Loucy (cell line): ENCODE measurements at regions not wholly inside any gene's neighbourhood (a gene's known extent, or its start where the extent isn't known, plus 50 kb on each side); places are given as distances from the start of the nearest gene placed in this dataset.

Source experiments
- H2AFZ ChIP-seq: fragments of 200-600 bp; sonication (generic); 2 replicates; pipeline ENCODE4 v1.6.0; 2016; ENCODE audit warnings: antibody characterized with exemption, mild to moderate bottlenecking, low read length, moderate library complexity
- H3F3A ChIP-seq: fragments of 200-600 bp; 2 replicates; pipeline ENCODE4 v1.6.0; 2016; ENCODE audit warnings: antibody characterized with exemption, low read depth, mild to moderate bottlenecking
- H3K27me3 ChIP-seq: fragments of 200-600 bp; sonication (generic); 2 replicates; pipeline ENCODE4 v1.6.1; 2014; ENCODE audit warnings: low read length, mild to moderate bottlenecking; ENCODE audit not compliant: insufficient read depth, poor library complexity, severe bottlenecking
- H3K36me3 ChIP-seq: fragments of 200-600 bp; sonication (generic); 2 replicates; pipeline ENCODE4 v1.6.1; 2016; ENCODE audit warnings: low read length; ENCODE audit not compliant: insufficient read depth
- H3K4me1 ChIP-seq: fragments of 200-600 bp; sonication (generic); 2 replicates; pipeline ENCODE4 v1.5.1; 2014; ENCODE audit warnings: low read length, mild to moderate bottlenecking; ENCODE audit not compliant: insufficient read depth, poor library complexity, severe bottlenecking
- H3K4me2 ChIP-seq: fragments of 200-600 bp; sonication (generic); 2 replicates; pipeline ENCODE4 v1.6.0; 2014; ENCODE audit warnings: antibody characterized with exemption, low read length, low read depth, mild to moderate bottlenecking; ENCODE audit not compliant: poor library complexity, severe bottlenecking
- H3K4me3 ChIP-seq: fragments of 200-600 bp; sonication (generic); 2 replicates; pipeline ENCODE4 v1.5.1; 2014; ENCODE audit warnings: low read length, mild to moderate bottlenecking, mixed read lengths; ENCODE audit not compliant: poor library complexity, severe bottlenecking
- H3K79me2 ChIP-seq: fragments of 200-600 bp; sonication (generic); 2 replicates; pipeline ENCODE4 v1.6.1; 2014; ENCODE audit warnings: low read length; ENCODE audit not compliant: insufficient read depth
- H3K9ac ChIP-seq: fragments of 200-600 bp; sonication (generic); 2 replicates; pipeline ENCODE4 v1.6.0; 2014; ENCODE audit warnings: mild to moderate bottlenecking, low read depth, low read length, moderate library complexity; ENCODE audit not compliant: poor library complexity, severe bottlenecking
- H3K9me2 ChIP-seq: fragments of 200-600 bp; sonication (generic); replicated peaks from 2 replicates; pipeline ENCODE4 v1.6.1; 2016; ENCODE audit warnings: low read depth, low read length, mixed read lengths
- H3K9me3 ChIP-seq: fragments of 200-600 bp; sonication (generic); 2 replicates; pipeline ENCODE4 v1.6.1; 2014; ENCODE audit warnings: mild to moderate bottlenecking, antibody characterized with exemption, low read length, low read depth; ENCODE audit not compliant: insufficient read depth
- H4K20me1 ChIP-seq: fragments of 200-600 bp; sonication (generic); 2 replicates; pipeline ENCODE4 v1.6.0; 2014; ENCODE audit warnings: antibody characterized with exemption, low read length, mild to moderate bottlenecking; ENCODE audit not compliant: insufficient read depth, poor library complexity, severe bottlenecking
- EZH2phosphoT487 ChIP-seq: fragments of 200-600 bp; IDR thresholded peaks from 2 replicates; pipeline ENCODE4 v1.6.1; 2018; ENCODE audit warnings: antibody characterized with exemption, mild to moderate bottlenecking, moderate library complexity, borderline replicate concordance
- TF ChIP-seq, protein P1 (sequence below): fragments of 200-600 bp; sonication (generic); conservative IDR thresholded peaks from 2 replicates; pipeline ENCODE4 v1.5.1; 2014; ENCODE audit warnings: mild to moderate bottlenecking, antibody characterized with exemption, low read length

DNA sequence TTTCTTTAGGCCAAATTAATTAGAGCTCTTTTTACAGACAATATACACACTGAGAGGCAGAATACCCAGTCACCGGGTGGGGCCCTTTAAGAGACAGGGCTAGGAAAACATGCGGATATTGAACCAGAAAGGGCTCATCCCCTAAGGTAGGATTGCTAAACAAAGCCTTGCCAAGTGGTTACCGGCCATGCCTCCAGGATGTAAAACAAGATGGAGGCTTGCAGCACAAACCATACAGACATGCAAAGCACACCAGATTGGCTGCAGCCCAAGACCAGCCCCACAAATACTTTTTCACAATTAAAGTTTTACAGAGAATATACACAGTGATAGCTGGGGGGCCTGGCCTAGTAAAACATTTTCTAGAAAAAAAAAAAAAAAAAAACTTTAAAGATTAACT is 210.0 kb downstream of the KLHL4 start:
- Histone ChIP-seq H3K79me2 (no peaks in the 10 kb centered on the region), H3K4me2 (no peak overlapping the region), H3F3A (no peaks in the 10 kb centered on the region), H4K20me1 (no peaks in the 10 kb centered on the region), H3K9ac (no peak overlapping the region), H3K4me3 (no peak overlapping the region), H3K9me3 (no peaks in the 10 kb centered on the region), H3K36me3 (no peaks in the 10 kb centered on the region), H3K9me2 (no peaks in the 10 kb centered on the region), H3K4me1 (no peaks in the 10 kb centered on the region), H3K27me3 (no peaks in the 10 kb centered on the region), H2AFZ (no peak overlapping the region)
- TF ChIP-seq EZH2phosphoT487: no peak
- TF ChIP-seq, protein P1, sequence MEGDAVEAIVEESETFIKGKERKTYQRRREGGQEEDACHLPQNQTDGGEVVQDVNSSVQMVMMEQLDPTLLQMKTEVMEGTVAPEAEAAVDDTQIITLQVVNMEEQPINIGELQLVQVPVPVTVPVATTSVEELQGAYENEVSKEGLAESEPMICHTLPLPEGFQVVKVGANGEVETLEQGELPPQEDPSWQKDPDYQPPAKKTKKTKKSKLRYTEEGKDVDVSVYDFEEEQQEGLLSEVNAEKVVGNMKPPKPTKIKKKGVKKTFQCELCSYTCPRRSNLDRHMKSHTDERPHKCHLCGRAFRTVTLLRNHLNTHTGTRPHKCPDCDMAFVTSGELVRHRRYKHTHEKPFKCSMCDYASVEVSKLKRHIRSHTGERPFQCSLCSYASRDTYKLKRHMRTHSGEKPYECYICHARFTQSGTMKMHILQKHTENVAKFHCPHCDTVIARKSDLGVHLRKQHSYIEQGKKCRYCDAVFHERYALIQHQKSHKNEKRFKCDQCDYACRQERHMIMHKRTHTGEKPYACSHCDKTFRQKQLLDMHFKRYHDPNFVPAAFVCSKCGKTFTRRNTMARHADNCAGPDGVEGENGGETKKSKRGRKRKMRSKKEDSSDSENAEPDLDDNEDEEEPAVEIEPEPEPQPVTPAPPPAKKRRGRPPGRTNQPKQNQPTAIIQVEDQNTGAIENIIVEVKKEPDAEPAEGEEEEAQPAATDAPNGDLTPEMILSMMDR: no peak

DNA sequence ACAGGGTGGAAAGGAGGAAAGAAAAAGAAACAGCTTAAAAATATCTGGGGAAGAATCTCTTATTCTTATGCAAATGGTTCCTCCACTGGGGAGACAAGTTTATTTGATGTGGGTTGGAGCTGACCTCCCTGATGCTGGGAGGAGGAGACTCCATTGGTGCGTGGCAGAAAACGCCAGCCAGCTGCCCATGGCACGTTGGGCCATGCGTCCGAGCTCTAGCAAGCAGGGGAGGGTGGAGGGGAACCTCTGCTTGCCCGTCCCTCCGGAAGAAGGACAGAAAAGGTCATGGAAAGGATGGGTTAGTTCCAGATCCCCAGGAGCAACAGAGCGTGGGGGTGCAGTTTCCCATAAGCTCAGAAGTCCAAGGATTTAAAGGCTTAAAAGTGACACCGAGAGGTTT is 210.4 kb downstream of the KLHL4 start:
- no peaks in the 10 kb centered on the region for H3K9me3 ChIP-seq
- H3K79me2 ChIP-seq: no peaks in the 10 kb centered on the region
- no peak overlapping the region for H3K4me2 ChIP-seq
- no peaks in the 10 kb centered on the region for H3K4me1 ChIP-seq
- no peaks in the 10 kb centered on the region for H3K36me3 ChIP-seq
- no peaks in the 10 kb centered on the region for H4K20me1 ChIP-seq
- no peak for TF ChIP-seq EZH2phosphoT487
- TF ChIP-seq, protein P1: no peak
- no peaks in the 10 kb centered on the region for H3F3A ChIP-seq
- H3K9me2 ChIP-seq: no peaks in the 10 kb centered on the region
- H3K9ac ChIP-seq: no peak overlapping the region
- no peak overlapping the region for H3K4me3 ChIP-seq
- H3K27me3 ChIP-seq: no peaks in the 10 kb centered on the region
- H2AFZ ChIP-seq: no peak overlapping the region

DNA sequence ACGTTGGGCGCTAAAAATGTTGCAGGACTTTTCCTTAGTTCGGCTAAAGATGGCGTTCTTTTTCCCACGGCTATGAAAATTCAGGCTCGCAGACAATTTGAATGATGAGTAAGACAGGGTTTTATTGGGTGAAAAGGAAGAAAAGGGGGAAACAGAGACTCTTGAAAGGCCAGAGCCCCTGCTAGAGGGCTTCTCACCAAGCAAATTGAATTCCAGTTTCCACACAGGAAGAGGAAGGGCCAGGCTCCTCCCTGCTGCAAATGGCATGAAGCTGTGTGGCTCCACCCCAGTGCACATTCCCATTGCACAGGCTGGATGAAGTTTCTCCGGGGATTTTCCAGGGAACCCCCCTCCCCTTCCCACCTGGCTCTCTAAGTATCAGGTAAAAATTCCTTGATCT is 210.9 kb downstream of the KLHL4 start:
- H3K36me3 ChIP-seq: no peaks in the 10 kb centered on the region
- H3K4me2 ChIP-seq: no peak overlapping the region
- no peaks in the 10 kb centered on the region for H3K27me3 ChIP-seq
- no peaks in the 10 kb centered on the region for H3K4me1 ChIP-seq
- TF ChIP-seq EZH2phosphoT487: no peak
- TF ChIP-seq, protein P1: no peak
- no peak overlapping the region for H3K9ac ChIP-seq
- H3F3A ChIP-seq: no peaks in the 10 kb centered on the region
- no peaks in the 10 kb centered on the region for H3K9me2 ChIP-seq
- H3K9me3 ChIP-seq: no peaks in the 10 kb centered on the region
- H2AFZ ChIP-seq: no peak overlapping the region
- H3K79me2 ChIP-seq: no peaks in the 10 kb centered on the region
- no peak overlapping the region for H3K4me3 ChIP-seq
- no peaks in the 10 kb centered on the region for H4K20me1 ChIP-seq
